GM12892 (cell line): ENCODE measurements at regions not wholly inside any gene's neighbourhood (a gene's known extent, or its start where the extent isn't known, plus 50 kb on each side); places are given as distances from the start of the nearest gene placed in this dataset.

Experiments
- DNase-seq: peaks from one replicate; pipeline ENCODE4 v3.0.0; 2011; ENCODE audit not compliant: insufficient read length
- FAIRE-seq: peaks from 2 replicates; lab custom pipeline; 2011; peaks lifted over from hg19 to GRCh38; lab: Jason Lieb, UNC
- POLR2A ChIP-seq: IDR thresholded peaks from 2 replicates; pipeline ENCODE4 v1.6.1; 2011; ENCODE audit warnings: low read depth, low read length, control low read depth
- POLR2AphosphoS5 ChIP-seq: IDR thresholded peaks from 2 replicates; pipeline ENCODE4 v1.6.1; 2011; ENCODE audit warnings: low read depth, low read length, control low read depth
- TAF1 ChIP-seq: IDR thresholded peaks from 2 replicates; pipeline ENCODE4 v1.6.1; 2011; ENCODE audit warnings: low read depth, mild to moderate bottlenecking, control low read depth, low read length, borderline replicate concordance

GRCh38 chr9:26406676-26407075 lies 485.9 kb downstream of the CAAP1 start:
- DNase-seq: no peak
- FAIRE-seq: no peak
- TF ChIP-seq TAF1 (no peak), POLR2A (no peak), POLR2AphosphoS5 (no peak)

- FAIRE-seq (no peak), DNase-seq (no peak)
- TF ChIP-seq TAF1: no peak
- no peak for TF ChIP-seq POLR2A
- no peak for TF ChIP-seq POLR2AphosphoS5
Observed at GRCh38 chr9:26399556-26399955, 493.0 kb downstream of the CAAP1 start.

DNA sequence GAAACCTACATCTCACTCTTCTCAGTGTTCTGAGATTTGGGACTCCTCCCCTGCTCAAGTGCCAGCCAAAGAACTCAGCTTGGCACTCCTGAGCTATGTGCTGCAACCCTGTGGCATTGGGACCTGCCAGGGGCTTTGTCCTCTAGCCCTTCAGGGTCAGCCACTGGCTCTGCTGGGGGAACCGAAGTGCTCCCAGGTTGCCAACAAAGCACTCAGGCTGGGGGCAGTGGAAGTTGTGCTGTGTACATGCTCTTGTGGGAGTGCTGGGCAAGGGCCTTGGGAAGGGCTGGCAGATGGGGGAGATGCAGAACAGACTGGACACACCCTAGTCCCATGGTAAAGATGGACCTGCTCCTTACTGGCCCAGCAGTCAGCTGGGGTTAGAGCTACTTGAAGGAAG lies 498.6 kb downstream of the CAAP1 start:
- no peak for FAIRE-seq
- no peak for DNase-seq
- no peak for TF ChIP-seq POLR2A
- TF ChIP-seq TAF1: no peak
- TF ChIP-seq POLR2AphosphoS5: no peak

DNA sequence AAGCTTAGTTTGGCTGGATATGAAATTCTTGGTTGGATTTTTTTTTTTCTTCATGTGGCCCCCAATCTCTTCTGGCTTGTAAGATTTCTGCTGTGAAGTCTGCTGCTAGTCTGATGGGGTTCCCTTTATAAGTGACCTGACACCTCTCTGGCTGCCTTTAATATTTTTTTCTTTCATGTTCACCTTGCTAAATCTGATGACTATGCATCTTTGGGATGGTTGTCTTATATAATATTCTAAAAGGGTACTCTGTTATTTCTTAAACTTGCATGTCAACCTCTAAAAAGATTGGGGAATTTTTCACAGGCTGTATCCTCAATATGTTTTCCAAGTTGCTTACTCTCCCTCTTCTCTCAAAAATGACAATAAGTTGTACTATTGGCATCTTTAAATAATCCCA lies 500.0 kb downstream of the CAAP1 start:
- no peak for FAIRE-seq
- no peak for DNase-seq
- TF ChIP-seq TAF1 (no peak), POLR2AphosphoS5 (no peak), POLR2A (no peak)

DNA sequence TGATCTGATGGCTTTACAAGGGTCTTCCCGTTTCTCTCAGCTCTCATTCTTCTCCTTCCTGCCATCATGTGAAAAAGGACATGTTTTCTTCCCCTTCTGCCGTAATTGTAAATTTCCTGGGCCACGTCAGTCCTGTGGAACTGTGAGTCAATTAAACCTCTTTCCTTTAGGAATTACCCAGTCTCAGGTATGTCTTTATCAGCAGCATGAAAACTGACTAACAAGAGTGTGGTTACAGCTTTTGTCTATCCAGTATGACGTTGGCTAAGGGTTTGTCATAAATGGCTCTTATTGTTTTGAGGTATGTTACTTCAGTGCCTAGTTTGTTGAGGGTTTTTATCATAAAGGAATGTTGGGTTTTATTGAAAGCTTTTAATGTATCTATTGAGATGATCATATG lies 501.6 kb downstream of the CAAP1 start:
- no peak for FAIRE-seq
- no peak for TF ChIP-seq TAF1
- TF ChIP-seq POLR2A: no peak
- no peak for TF ChIP-seq POLR2AphosphoS5
- DNase-seq: no peak

DNA sequence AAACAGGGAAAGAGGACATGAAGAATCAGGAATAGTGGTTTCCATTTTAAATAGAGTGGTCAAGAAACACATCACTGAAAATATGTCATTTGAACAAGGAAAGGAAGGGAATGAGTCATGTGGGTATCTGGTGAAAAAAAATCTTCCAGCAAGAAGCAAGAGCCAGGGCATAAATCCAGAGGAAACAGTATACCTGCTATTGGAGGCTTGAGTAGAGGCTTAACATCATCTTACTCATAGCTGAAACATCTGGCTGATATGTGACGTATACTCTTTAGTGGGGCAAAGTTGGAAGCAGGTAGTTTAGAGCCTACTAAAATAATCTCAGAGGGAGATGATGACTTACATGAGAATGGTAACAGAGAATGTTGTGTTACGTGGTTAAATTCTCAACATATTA lies 517.2 kb downstream of the CAAP1 start:
- no peak for DNase-seq
- TF ChIP-seq TAF1 (no peak), POLR2A (no peak), POLR2AphosphoS5 (no peak)
- no peak for FAIRE-seq

- TF ChIP-seq POLR2AphosphoS5 (no peak), TAF1 (no peak), POLR2A (no peak)
- FAIRE-seq: no peak
- DNase-seq: no peak
Observed at GRCh38 chr9:26373616-26374015, 519.0 kb downstream of the CAAP1 start.

GRCh38 chr9:26371236-26371635 lies 521.4 kb downstream of the CAAP1 start:
- FAIRE-seq: no peak
- TF ChIP-seq POLR2AphosphoS5: no peak
- no peak for TF ChIP-seq TAF1
- no peak for TF ChIP-seq POLR2A

GRCh38 chr9:26369093-26369492 lies 523.5 kb downstream of the CAAP1 start:
- TF ChIP-seq POLR2A: no peak
- no peak for TF ChIP-seq TAF1
- no peak for TF ChIP-seq POLR2AphosphoS5
- FAIRE-seq (no peak), DNase-seq (no peak)

More at GRCh38 chr9:26371236-26371635, 521.4 kb downstream of the CAAP1 start:
- no peak for DNase-seq

GRCh38 chr9:26368241-26368640 lies 524.4 kb downstream of the CAAP1 start:
- DNase-seq (no peak), FAIRE-seq (no peak)
- TF ChIP-seq POLR2AphosphoS5: no peak
- no peak for TF ChIP-seq POLR2A
- no peak for TF ChIP-seq TAF1

DNA sequence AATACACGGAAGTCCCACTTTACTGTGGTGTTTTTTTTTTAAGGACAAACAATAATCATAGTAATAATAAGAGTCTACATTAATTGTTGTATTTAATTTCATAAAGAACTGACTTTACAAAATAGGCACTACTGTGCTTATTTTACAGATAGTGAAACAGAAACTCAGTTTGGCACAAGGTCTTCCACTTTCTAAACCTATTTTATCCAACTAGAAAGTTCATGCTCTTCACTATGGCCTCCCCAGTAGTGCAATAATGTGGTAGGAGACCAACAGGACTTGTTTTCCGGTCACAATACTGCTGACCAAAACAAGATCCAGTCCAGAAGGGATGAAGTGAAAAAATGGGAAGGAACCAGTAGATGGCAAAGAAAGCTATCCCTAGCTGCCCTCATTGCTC lies 531.6 kb downstream of the CAAP1 start:
- no peak for FAIRE-seq
- DNase-seq: no peak
- TF ChIP-seq POLR2AphosphoS5 (no peak), POLR2A (no peak), TAF1 (no peak)

DNA sequence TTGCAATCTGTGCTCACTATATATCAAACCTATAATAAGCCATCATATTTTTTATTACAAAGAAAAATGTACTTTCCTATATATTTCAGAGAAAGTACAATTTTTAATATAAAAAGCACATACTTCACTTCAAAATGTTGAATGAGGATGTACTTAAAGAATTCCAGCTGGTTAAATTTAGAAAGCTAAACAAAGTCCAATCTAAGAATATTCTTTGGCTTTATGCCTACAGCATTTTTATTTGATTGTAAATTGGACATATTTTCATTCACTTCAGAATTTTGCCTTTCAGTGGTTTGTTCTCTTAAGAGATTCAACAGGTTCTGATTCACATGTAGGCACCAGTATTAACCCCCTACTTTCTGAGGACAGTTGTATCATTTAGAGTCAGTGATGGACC lies 533.8 kb downstream of the CAAP1 start:
- FAIRE-seq (no peak), DNase-seq (no peak)
- TF ChIP-seq POLR2AphosphoS5 (no peak), POLR2A (no peak), TAF1 (no peak)

- DNase-seq (no peak), FAIRE-seq (no peak)
- TF ChIP-seq TAF1 (no peak), POLR2AphosphoS5 (no peak)
Observed at GRCh38 chr9:26357803-26358344, 534.7 kb downstream of the CAAP1 start.
